ENCODE measurements at regions not wholly inside any gene's neighbourhood (a gene's known extent, or its start where the extent isn't known, plus 50 kb on each side); places are given as distances from the start of the nearest gene placed in this dataset.

DNA sequence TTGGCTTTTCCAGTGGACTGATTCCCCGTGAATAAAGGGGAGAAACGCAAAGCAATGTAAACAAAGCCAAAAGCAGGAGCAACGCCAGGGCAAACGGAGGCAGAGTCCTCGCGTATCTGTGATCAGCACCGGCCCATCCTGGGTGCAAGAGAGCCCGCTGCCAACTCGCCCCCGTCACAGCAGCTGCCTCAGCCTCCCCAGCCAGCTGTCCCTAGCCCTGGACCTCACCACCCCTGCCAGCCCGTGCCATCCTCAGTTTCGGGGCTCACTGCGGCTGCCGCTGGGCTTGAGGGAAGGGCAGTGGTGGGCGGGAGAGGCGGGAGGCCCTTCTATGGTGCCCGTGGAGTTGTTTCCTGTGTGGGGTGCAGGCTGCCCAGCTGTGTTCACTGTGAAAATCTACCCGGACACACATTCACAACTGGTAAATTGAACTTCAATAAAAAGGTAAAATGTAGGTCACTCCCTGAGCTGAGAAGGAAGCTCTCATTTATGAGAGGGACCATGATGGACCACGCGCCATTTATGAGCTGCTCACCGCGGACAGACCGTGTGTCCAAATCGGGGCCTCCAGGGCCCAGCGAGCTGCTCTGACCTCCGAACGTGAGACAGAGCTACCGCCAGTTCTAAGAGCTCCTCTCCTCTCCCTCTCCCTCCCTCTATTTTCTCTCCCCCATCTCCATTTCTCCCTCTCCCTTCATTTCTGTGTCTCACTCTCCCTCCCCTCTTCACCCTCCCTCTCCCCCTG is 330.5 kb upstream of the SFSWAP start:
- no peak overlapping the region for H3K4me3 ChIP-seq (ENCODE audit: low read depth, low read length, poor library complexity, severe bottlenecking)
- intact Hi-C loops (cut with micrococcal nuclease; ENCODE audit: unreplicated experiment): no loop called here
- no TSS peak for BruUV-seq (replicated peaks)
- no peaks in the 10 kb centered on the region for H3K27me3 ChIP-seq (replicated peaks; ENCODE audit: insufficient read depth, low read depth, low read length, poor library complexity)
- H3K9me3 ChIP-seq (ENCODE audit: low read depth, low read length, poor library complexity, severe bottlenecking): no peaks in the 10 kb centered on the region
- H3K27ac ChIP-seq (ENCODE audit: low read depth, low read length, poor library complexity, severe bottlenecking): no peak overlapping the region
- no peak for DNase-seq (ENCODE audit: low spot score)
- CTCF ChIA-PET: no interaction called here
- POLR2A ChIA-PET (ENCODE audit: low non-redundant PET): no interaction called here
- H3K36me3 ChIP-seq (ENCODE audit: insufficient read depth, low read length, poor library complexity, severe bottlenecking): no peaks in the 10 kb centered on the region
- TF ChIP-seq EZH2 (IDR thresholded peaks at IDR 0.05; ENCODE audit: borderline replicate concordance, low read depth, low read length, poor library complexity, severe bottlenecking) (no peak), CTCF (conservative IDR thresholded peaks at IDR 0.05; ENCODE audit: low read depth, low read length) (no peak)
- H3K4me1 ChIP-seq (ENCODE audit: insufficient read depth, low read length, poor library complexity, severe bottlenecking): no peaks in the 10 kb centered on the region

DNA sequence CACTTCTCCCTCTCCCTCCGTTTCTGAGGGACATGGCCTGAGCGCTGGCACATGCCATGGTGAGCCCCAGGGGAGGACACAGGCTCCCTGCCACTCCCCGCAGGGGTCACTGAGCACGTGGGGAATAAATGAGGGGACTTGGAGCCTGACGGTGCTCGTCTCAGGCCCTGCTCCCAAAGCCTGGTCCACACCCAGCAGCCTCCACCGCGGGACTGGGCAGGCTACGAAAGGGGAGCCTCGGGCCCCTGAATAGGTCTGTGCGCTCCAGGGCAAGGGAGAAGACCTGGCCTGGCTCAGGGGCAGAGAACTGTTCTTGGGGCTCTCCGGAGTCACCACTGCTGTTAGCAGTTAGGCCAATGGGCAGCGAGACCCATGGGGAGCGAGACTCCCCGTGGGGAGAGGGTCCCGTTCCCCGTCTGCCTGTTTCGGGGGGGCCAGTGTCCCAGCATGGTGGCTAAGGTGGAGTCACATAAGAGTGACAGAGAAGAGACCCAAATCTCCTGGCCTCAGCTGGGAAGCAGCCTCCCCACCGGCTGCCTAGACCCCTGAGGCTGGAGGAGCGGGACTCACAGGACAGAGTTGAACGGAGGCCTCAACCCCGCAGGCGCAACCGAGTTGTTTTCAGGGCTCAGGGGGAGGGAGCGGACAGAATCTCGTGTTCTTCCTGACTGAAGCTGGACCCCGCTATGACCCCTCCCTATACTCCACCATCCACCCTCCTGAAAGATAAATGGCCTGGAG is 329.8 kb upstream of the SFSWAP start:
- CTCF ChIA-PET: no interaction called here

More for the DNA sequence above, 329.8 kb upstream of the SFSWAP start:
- Histone ChIP-seq H3K27me3 (replicated peaks; ENCODE audit: insufficient read depth, low read depth, low read length, poor library complexity) (no peaks in the 10 kb centered on the region), H3K36me3 (ENCODE audit: insufficient read depth, low read length, poor library complexity, severe bottlenecking) (no peaks in the 10 kb centered on the region), H3K9me3 (ENCODE audit: low read depth, low read length, poor library complexity, severe bottlenecking) (no peaks in the 10 kb centered on the region), H3K4me3 (ENCODE audit: low read depth, low read length, poor library complexity, severe bottlenecking) (no peak overlapping the region), H3K27ac (ENCODE audit: low read depth, low read length, poor library complexity, severe bottlenecking) (no peak overlapping the region), H3K4me1 (ENCODE audit: insufficient read depth, low read length, poor library complexity, severe bottlenecking) (no peaks in the 10 kb centered on the region)
- POLR2A ChIA-PET (ENCODE audit: low non-redundant PET): no interaction called here
- intact Hi-C loops (cut with micrococcal nuclease; ENCODE audit: unreplicated experiment): no loop called here
- no TSS peak for BruUV-seq (replicated peaks)
- DNase-seq (ENCODE audit: low spot score): no peak
- TF ChIP-seq EZH2 (IDR thresholded peaks at IDR 0.05; ENCODE audit: borderline replicate concordance, low read depth, low read length, poor library complexity, severe bottlenecking) (no peak), CTCF (conservative IDR thresholded peaks at IDR 0.05; ENCODE audit: low read depth, low read length) (no peak)
